ENCODE measurements at regions not wholly inside any gene's neighbourhood (a gene's known extent, or its start where the extent isn't known, plus 50 kb on each side); places are given as distances from the start of the nearest gene placed in this dataset.

- H3K9me3 ChIP-seq: no peaks in the 10 kb centered on the region
- no peak overlapping the region for H3K4me3 ChIP-seq
- no peaks in the 10 kb centered on the region for H3K36me3 ChIP-seq
- DNase-seq: no peak
- no peaks in the 10 kb centered on the region for H3K4me1 ChIP-seq
- no peak overlapping the region for H3K27ac ChIP-seq
- no peaks in the 10 kb centered on the region for H3K27me3 ChIP-seq
- TF ChIP-seq CTCF (IDR thresholded peaks at IDR 0.05) (no peak), POLR2A (IDR thresholded peaks at IDR 0.05) (no peak)
- intact Hi-C loops (cut with DNase I; ENCODE audit: low total_unique reads): no loop called here
Observed at GRCh38 chr1:4034318-4034887, 134.3 kb upstream of the C1orf174 start.

- Histone ChIP-seq H3K9me3 (no peaks in the 10 kb centered on the region), H3K4me1 (no peaks in the 10 kb centered on the region), H3K36me3 (no peaks in the 10 kb centered on the region), H3K27me3 (no peaks in the 10 kb centered on the region), H3K27ac (no peak overlapping the region), H3K4me3 (no peak overlapping the region)
- intact Hi-C loops (cut with DNase I; ENCODE audit: low total_unique reads): no loop called here
- no peak for DNase-seq
- TF ChIP-seq CTCF (IDR thresholded peaks at IDR 0.05): no peak
- no peak for TF ChIP-seq POLR2A (IDR thresholded peaks at IDR 0.05)
Observed at GRCh38 chr1:4044967-4045366, 144.9 kb upstream of the C1orf174 start.

GRCh38 chr1:4045397-4046010 lies 145.4 kb upstream of the C1orf174 start:
- Histone ChIP-seq H3K9me3 (no peaks in the 10 kb centered on the region), H3K27me3 (no peaks in the 10 kb centered on the region), H3K36me3 (no peaks in the 10 kb centered on the region), H3K27ac (no peak overlapping the region), H3K4me1 (no peaks in the 10 kb centered on the region), H3K4me3 (no peak overlapping the region)
- no peak for DNase-seq
- intact Hi-C loops (cut with DNase I; ENCODE audit: low total_unique reads): no loop called here
- TF ChIP-seq POLR2A (IDR thresholded peaks at IDR 0.05) (no peak), CTCF (IDR thresholded peaks at IDR 0.05) (no peak)

GRCh38 chr1:4046836-4047461 lies 146.9 kb upstream of the C1orf174 start:
- H3K9me3 ChIP-seq: no peaks in the 10 kb centered on the region
- H3K27ac ChIP-seq: no peak overlapping the region
- H3K4me1 ChIP-seq: no peaks in the 10 kb centered on the region
- intact Hi-C loops (cut with DNase I; ENCODE audit: low total_unique reads): no loop called here
- TF ChIP-seq CTCF (IDR thresholded peaks at IDR 0.05): no peak
- TF ChIP-seq POLR2A (IDR thresholded peaks at IDR 0.05): no peak
- no peak overlapping the region for H3K4me3 ChIP-seq
- H3K27me3 ChIP-seq: no peaks in the 10 kb centered on the region
- no peak for DNase-seq
- H3K36me3 ChIP-seq: no peaks in the 10 kb centered on the region

GRCh38 chr1:4047666-4048065 lies 147.6 kb upstream of the C1orf174 start:
- intact Hi-C loops (cut with DNase I; ENCODE audit: low total_unique reads): no loop called here

More at GRCh38 chr1:4047666-4048065, 147.6 kb upstream of the C1orf174 start:
- no peaks in the 10 kb centered on the region for H3K4me1 ChIP-seq
- no peak overlapping the region for H3K27ac ChIP-seq
- no peaks in the 10 kb centered on the region for H3K36me3 ChIP-seq
- no peaks in the 10 kb centered on the region for H3K9me3 ChIP-seq
- H3K4me3 ChIP-seq: no peak overlapping the region
- no peaks in the 10 kb centered on the region for H3K27me3 ChIP-seq
- TF ChIP-seq POLR2A (IDR thresholded peaks at IDR 0.05) (no peak), CTCF (IDR thresholded peaks at IDR 0.05) (no peak)
- no peak for DNase-seq
